ENCODE measurements at regions not wholly inside any gene's neighbourhood (a gene's known extent, or its start where the extent isn't known, plus 50 kb on each side); places are given as distances from the start of the nearest gene placed in this dataset.

DNA sequence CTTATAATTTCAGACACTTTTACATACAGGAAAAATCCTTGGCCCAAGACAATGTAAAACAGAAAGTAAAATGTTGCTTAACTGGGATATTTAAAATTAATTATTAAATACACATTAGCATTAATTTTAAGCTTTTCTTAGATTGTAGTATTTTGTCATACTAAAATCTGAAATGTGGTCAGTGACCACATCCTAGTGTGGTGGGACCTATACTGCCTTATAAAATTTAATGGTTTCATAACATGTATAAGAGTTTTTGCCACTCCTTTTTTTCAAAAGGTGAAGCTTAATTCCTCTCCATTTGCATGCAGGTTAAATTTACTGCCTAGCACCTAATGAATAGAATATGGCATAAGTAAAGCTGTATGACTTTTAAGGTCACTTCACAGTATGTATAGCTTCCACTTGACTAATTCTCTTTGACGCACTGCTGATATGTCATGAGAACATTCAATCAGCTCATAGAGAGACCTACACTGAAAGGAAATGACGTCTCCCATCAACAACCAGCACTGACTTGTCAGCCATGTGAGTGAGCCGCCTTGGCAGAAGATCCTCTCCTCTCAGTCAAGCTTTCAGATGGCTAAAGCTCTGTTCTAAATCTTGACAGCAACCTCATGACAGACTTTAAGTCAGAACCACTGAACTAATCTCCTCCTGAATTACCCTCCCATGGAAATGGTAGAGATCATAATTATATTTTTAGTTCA, 847.8 kb downstream of the SI start:
- DNase-seq, result no peak

DNA sequence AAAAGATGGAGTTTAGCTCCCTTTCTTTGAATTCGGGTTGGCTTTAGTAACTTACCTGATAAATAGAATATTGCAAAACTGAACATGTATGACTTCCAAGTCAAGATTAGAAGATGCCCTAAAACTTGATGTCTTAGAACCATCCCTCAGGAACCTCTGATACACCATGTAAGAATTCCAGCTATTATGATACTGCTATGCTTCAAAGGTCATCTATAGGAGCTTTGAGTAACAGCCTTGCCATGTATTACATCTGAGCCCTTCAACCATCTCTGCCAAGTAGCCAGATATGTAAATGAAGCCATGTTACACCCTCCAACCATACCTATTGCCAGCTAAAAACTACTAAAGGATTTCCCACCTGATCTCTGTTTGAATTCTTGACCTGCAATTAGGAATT, 854.2 kb downstream of the SI start:
- no peak for DNase-seq

DNA sequence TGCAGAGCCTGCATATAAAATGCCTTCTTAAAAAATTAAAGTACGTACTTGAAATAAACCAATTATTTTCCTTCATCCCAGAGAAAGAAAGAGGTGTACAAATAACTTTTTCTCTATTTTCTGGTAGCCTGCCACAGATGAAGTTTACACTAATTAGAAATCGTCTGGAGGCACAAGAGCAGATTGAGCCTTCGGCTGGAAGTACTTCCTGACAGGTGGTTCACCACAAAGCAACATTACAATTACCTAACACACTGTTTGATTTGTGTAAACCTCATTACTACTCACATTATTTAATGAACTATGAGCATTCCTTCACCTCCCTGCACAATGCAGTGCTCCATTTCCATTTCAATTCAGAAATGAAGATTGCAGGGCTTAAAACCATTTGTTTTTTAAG, 856.1 kb downstream of the SI start:
- DNase-seq, result no peak

DNA sequence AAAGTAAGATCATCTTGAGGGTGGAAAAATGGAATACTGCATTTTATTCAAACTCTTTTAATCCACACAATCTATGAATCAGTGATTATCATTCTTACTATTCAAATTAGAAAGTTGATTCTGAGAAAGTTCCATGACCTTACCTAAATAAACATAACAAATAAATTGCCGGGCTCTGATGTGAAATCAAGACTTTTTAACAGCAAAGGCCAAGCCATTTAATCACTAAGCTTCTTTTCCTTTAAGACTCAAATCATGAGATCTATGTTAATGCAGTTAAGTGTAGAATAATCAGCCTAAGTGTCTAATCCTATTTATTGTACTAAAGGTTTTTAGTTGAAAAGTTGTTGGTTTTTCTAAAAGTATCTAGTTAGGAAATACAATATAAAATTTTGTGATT, 857.0 kb downstream of the SI start:
- DNase-seq, result no peak

DNA sequence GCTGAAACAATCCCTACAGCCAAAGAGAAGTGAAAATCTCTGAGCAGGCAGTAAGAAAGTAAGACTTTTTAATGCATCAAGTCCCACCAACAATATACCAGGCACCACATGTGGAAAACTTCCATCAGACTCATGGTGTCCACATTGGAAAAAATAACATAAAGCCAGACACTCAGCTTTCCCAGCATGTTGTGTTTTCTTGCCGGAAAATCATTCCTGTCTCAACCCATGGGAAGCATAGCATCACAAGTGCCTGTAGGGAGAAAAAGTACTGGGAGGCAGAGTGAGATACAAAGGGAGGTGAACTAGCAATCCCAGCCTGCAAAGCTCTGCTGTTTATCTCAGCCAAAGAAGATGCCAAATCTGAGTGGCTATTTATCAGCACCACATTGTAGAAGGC, 868.9 kb downstream of the SI start:
- DNase-seq, result no peak

DNA sequence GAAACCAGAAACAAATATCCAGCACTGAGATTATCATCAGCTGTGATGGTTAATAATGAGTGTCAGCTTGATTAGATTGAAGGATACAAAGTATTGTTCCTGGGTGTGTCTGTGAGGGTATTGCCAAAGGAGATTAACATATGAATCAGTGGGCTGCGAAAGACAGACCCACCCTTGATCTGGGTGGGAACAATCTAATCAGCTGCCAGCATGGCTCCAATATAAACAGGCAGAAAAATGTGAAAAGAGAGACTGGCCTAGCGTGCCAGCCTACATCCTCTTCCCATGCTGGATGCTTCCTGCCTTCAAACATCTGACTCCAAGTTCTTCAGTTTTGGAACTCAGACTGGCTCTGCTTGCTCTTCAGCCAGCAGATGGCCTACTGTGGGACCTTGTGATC, 869.5 kb downstream of the SI start:
- no peak for DNase-seq

DNA sequence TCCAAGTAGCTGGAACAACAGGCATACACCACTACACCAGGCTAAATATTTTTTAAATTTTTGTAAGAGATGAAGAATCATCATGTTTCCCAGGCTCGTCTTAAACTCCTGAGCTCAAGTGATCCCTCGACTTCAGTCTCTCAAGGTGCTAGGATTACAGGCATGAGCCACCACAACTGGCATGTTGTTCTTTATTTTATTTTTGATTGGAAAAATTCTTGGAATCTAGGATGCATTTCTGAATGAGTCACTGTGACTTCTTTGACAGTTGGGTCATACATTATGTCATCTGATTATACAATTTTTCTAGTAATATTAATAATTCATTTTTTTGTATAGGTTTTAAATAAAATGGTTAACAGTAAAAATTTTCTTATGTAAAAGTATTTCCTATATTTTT, 870.2 kb downstream of the SI start:
- no peak for DNase-seq

DNA sequence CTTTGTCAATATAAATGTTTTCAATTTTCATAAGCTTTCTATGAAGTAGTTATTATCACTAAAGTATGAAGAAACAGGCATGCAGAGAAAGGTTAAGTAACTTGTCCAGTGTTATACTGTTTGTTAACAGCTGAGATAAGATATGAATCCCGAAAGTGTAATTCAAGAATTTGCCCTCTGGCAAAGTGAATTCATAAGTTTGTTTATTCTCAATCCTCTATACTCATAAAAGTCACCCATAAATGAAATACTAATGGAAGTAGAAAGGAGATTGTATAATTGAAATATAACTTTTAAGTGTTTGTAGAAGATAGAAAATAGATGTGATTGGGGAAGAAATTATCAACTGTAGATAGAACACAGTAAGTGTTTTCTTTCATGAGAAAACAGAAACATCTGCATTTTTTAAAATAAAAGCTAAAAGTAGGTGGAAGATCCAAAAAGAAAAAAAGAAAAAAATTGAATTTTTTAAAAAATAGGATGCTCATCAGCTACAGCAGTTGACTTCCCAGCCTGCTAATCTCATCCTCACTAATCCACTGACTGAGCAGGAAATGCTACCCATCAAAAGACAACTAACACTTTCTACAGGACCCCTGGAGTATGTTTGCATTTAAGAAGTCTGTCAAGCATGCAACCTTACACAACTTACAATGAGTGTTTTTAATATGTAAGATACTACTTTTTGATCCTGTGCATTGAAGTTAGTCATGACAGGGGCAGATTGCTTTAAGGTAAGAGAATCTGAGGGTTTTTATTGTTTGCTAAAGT, 878.1 kb downstream of the SI start:
- DNase-seq, result no peak

DNA sequence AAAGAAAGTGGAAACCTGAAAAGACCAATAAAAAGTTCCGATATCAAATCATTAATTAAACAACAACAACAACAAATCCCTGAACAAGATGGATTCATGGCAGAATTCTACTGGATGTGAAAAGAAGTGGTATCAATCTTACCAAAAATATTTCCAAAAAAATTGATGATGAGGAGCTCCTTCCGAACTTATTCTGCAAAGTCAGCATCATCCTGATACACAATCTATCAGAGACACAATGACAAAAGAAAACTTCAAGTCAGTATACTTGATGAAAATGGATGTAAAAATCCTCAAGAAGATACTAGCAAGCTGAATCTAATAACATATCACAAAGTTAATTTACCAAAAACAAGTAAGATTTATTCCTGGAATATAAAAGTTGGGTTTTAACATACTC, 881.8 kb downstream of the SI start:
- no peak for DNase-seq

DNA sequence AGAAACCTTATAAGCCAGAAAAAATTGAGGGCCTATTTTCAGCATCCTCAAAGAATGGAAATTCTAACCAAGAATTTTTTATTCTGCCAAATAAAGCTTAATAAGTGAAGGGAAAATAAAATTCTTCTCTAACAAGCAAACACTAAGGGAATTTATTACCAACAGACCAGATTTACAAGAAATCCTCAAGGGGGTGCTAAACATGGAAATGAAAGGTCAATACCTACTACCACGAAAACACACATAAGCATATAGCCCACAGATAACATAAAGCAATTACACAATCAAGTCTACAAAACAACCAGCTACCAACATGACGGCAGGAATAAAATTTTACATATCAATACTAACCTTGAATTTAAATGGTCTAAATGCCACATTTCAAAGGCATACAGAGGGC, 883.5 kb downstream of the SI start:
- DNase-seq, result no peak

DNA sequence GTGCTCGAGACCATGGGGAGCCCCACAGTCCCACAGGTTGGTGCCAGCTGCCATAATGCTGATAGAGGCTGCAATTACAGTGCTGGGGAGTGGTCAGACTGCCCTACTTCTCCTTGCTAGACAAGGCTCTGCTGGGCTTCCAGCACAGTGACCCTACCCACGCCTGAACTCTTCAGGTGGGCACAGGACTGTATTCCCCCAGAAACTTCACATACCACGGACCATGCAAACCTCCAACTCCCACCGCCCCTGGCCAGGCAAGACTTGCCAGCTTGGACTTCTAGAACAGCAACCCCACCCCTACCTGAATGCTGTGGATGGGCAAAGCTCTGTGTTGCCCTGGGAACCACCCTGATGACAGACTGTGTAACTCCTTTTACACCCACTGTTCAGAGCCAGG, 885.3 kb downstream of the SI start:
- no peak for DNase-seq

DNA sequence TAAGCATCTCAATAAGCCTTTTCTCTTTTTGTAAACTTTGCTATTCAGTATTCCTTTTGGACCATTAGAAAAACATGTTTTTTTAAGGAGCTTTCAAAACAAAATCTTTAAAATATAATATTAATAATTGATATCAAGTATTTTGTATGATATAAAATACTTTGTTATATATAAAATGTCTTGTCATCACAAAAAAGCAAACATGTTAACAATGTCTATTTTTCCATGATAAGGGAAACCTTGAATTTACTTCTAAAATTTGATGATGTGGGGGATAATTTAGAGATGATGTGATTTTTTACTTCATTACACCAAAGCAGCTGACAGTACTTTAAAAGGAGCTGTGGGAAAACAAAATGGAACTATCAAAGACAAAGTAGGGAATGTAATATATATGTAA, 887.7 kb downstream of the SI start:
- DNase-seq, result no peak

DNA sequence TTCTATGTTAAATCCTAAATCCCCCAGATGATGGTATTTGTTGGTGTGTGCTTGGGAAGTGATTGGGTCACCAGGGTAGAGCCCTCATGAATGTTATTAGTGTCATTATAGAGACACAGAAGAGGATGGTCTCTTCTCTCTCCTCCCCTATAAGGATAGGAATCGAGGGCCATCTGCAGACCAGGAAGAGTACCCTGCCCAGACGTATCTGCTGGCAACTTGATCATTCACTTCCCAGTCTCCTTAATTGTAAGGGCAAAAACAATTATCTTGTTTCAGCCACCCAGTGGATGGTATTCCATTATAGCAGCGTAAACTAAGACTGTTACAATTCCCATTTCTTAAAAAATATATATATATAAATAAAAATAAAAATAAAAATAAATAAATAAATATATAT, 892.2 kb downstream of the SI start:
- no peak for DNase-seq

DNA sequence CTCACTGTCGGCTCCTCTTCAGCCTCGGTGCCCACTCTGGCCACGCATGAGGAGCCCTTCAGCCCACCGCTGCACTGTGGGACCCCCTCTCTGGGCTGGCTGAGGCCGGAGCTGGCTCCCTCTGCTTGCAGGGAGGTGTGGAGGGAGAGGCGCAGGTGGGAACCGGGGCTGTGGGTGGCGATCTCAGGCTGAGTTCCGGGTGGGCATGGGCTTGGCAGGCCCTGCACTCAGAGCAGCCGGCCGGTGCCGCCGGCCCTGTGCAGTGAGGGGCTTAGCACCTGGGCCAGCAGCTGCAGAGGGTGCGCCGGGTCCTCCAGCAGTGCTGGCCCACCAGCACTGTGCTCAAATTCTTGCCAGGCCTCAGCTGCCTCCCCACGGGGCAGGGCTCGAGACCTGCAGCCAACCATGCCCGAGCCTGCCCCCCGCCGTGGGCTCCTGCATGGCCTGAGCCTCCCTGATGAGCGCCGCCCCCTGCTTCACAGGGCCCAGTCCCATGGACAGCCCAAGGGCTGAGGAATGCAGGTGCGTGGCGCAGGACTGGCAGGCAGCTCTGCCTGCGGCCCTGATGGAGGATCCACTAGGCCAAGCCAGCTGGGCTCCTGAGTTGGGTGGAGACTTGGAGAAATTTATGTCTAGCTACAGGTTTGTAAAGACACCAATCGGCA, 899.1 kb downstream of the SI start:
- no peak for DNase-seq

DNA sequence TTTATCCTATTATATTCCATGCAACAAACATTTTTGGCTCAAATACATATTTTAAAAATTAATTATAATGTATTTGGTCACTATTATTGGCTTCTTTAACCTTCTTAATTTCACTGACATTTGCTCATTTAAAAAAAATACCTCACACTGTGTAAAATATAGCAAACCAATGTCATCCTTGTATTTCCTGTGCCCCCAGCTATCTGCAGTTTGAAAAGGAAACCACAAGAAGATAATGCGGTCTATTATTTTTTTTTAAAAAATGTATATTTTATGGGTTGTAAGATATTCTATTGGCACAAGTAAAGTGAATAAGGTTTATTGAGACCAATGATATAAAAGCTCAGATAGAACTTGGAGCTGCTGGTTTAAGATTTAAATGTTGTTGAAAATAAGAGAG, 904.2 kb downstream of the SI start:
- DNase-seq, result peak; percentile 70 to 73

DNA sequence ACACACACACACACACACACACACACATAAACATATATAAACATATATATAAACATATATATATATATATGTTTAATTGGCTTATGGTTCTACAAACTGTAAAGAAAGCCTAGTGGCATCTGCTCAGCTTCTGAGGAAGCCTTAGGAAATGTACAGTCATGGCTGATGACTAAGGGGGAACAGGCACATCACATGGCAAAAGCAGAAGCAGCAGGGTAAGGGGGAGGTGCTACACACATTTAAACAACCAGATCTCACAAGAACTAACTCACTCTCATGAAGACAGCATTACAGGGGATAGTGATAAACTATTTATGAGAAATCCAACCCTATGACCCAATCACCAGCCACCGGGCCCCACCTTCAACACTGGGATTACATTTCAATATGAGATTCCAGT, 922.9 kb downstream of the SI start:
- DNase-seq, result peak; percentile 74 to 76

DNA sequence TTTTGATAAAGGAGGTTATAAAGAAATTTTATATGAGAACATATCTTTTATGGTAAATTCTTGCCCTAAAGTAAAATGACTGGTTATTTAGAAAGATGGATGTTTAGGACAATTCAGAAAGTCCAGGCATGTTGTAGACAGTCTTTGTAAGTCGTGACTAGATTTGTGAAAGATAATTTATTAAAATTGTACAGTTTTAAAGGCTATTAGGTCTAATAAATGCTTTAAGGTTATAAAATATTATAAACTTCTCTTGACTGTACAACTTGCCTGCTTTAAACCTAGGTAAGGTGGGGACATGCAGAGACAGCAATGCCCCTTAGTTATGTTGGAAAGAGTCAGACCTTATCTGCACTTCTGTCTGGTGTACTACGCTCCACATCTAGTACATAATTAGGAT, 933.5 kb downstream of the SI start:
- no peak for DNase-seq

DNA sequence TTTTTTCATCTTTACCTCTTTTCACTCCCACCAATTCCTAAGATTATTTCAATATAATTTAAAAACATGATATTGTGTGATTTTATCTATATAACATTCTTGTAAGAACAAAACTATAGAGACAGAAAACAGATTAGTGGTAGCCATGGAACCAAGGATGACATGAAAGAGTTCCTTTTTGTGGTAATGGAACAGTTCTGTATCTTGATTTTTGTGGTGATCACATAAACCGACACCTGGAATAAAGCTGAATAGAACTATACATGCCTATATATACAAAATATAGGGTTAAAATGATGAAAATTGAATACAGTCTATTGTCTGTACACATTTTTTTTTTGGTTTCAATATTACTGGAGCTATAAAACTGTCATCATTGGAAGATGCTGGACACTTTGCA, 945.4 kb downstream of the SI start:
- DNase-seq, result no peak

DNA sequence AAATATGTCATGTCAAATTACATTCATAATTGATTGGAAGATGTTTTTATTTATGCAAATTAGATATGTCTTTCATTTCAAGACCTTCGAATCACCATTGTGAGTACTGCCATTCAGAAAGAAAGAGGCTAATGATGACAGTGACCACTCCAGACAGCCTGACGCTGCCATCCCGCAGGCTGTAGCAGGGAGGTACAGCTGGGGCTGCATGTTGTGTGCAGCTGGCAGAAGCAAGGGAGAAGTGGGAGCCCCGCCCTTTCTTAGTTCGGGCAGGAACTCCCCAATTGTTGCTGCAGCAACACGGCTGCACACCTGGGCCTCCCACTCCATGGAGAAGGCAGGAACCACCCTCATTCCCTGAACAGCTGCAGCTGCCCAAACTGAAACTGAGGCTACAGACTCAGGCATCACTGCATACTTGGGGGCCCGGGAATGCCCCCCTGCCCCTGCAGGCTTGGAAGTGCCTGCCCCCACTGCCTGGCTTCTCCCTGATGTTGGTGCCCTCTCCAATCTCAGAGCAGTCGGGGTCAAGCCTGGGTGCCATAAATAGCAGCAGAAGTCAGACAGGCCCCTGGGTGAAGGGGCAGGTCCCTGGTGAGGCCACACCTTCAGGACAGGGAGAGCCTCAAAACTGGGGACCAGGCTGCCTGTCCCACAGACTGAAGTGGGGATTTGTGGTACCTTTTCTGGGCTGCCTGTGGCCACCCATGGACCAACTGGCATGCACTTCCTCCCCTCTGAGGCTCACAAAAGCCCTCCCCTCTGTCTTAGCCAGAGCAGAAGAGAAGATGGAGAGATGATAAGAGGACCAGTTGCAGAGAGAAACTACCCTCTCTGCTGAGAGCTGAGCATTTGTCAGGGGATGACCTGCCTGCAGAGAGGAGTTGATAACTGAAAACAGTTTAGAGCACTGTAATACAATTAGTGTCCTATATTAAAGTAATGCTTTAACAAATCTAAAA, 964.6 kb downstream of the SI start:
- DNase-seq, result no peak

DNA sequence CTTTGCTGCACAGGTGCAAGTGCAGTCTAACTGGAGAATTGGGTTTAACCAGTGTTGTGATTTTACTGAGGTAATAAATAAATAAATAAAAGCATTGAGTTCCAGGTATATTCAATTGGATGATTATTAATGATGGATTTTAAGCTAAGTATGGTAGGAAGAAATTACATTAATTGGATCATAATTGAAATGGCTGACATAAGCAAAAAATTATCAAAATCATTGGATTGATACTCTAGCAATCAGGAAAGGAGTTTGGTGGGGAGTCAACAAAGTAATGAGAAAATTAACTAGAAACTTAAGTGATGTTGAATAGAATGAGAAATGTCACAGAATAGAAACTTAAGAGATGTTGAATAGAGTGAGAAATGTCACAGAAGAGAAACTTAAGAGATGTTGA, 981.9 kb downstream of the SI start:
- DNase-seq, result no peak

DNA sequence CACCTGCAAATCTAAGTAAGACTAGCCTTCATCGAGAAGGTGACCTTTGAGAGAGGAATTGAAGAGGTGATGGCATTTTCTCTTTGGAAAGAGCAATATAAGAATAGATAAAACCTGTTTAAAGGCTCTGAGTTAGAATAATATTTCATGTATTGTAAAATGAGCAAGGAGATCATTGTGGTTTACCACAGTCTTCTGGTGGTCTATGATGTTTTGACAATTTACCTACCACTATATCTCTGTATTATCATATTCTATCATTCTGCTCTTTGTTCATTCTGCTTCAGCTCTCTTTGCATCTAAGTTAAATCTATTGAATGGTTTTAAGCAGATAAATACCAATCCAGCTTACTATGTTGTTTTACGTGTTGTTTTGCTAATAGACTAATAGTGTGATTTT, 982.3 kb downstream of the SI start:
- no peak for DNase-seq

DNA sequence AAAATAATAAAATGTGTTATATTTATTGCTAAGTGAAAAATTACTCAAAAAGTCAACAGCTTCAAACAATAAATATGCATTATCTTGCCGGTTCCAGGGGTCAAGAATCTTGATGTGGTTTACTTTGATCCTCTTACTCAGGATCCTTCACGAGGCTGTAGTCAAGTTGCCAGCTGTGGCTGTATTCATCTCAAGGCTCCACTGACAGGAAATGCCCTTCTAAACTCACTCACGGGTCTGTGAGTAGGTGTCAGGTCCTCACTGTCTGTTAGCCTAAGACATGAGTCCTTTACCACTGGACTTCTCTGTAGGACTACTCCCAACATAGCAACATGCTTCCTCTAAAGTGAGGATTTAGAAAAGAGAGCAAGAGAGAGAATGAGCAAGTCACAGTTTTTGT, 983.0 kb downstream of the SI start:
- DNase-seq, result no peak

DNA sequence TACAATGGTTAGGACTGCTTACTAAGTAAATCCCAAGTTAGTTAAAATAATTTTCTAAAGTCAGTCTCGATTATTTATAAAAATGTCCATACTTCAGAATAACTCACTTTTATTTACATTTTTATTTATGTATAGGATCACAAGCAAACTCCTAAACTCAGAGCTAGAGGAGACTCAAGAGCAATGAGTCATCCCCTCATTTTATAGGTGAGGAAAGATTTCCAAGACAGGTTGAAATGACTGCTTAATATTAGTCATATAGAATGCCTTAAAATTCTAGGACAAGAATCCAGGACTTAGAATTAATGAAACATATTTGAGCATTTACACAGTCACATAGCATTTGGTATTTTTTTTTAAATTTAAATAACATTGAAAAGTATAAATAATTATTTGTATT, 983.8 kb downstream of the SI start:
- no peak for DNase-seq
